Loucy (cell line): ENCODE measurements at regions not wholly inside any gene's neighbourhood (a gene's known extent, or its start where the extent isn't known, plus 50 kb on each side); places are given as distances from the start of the nearest gene placed in this dataset.

Source experiments
- H2AFZ ChIP-seq: fragments of 200-600 bp; sonication (generic); 2 replicates; pipeline ENCODE4 v1.6.0; 2016; ENCODE audit warnings: antibody characterized with exemption, mild to moderate bottlenecking, low read length, moderate library complexity
- H3F3A ChIP-seq: fragments of 200-600 bp; 2 replicates; pipeline ENCODE4 v1.6.0; 2016; ENCODE audit warnings: antibody characterized with exemption, low read depth, mild to moderate bottlenecking
- H3K27me3 ChIP-seq: fragments of 200-600 bp; sonication (generic); 2 replicates; pipeline ENCODE4 v1.6.1; 2014; ENCODE audit warnings: low read length, mild to moderate bottlenecking; ENCODE audit not compliant: insufficient read depth, poor library complexity, severe bottlenecking
- H3K36me3 ChIP-seq: fragments of 200-600 bp; sonication (generic); 2 replicates; pipeline ENCODE4 v1.6.1; 2016; ENCODE audit warnings: low read length; ENCODE audit not compliant: insufficient read depth
- H3K4me1 ChIP-seq: fragments of 200-600 bp; sonication (generic); 2 replicates; pipeline ENCODE4 v1.5.1; 2014; ENCODE audit warnings: low read length, mild to moderate bottlenecking; ENCODE audit not compliant: insufficient read depth, poor library complexity, severe bottlenecking
- H3K4me2 ChIP-seq: fragments of 200-600 bp; sonication (generic); 2 replicates; pipeline ENCODE4 v1.6.0; 2014; ENCODE audit warnings: antibody characterized with exemption, low read length, low read depth, mild to moderate bottlenecking; ENCODE audit not compliant: poor library complexity, severe bottlenecking
- H3K4me3 ChIP-seq: fragments of 200-600 bp; sonication (generic); 2 replicates; pipeline ENCODE4 v1.5.1; 2014; ENCODE audit warnings: low read length, mild to moderate bottlenecking, mixed read lengths; ENCODE audit not compliant: poor library complexity, severe bottlenecking
- H3K79me2 ChIP-seq: fragments of 200-600 bp; sonication (generic); 2 replicates; pipeline ENCODE4 v1.6.1; 2014; ENCODE audit warnings: low read length; ENCODE audit not compliant: insufficient read depth
- H3K9ac ChIP-seq: fragments of 200-600 bp; sonication (generic); 2 replicates; pipeline ENCODE4 v1.6.0; 2014; ENCODE audit warnings: mild to moderate bottlenecking, low read depth, low read length, moderate library complexity; ENCODE audit not compliant: poor library complexity, severe bottlenecking
- H3K9me2 ChIP-seq: fragments of 200-600 bp; sonication (generic); replicated peaks from 2 replicates; pipeline ENCODE4 v1.6.1; 2016; ENCODE audit warnings: low read depth, low read length, mixed read lengths
- H3K9me3 ChIP-seq: fragments of 200-600 bp; sonication (generic); 2 replicates; pipeline ENCODE4 v1.6.1; 2014; ENCODE audit warnings: mild to moderate bottlenecking, antibody characterized with exemption, low read length, low read depth; ENCODE audit not compliant: insufficient read depth
- H4K20me1 ChIP-seq: fragments of 200-600 bp; sonication (generic); 2 replicates; pipeline ENCODE4 v1.6.0; 2014; ENCODE audit warnings: antibody characterized with exemption, low read length, mild to moderate bottlenecking; ENCODE audit not compliant: insufficient read depth, poor library complexity, severe bottlenecking
- EZH2phosphoT487 ChIP-seq: fragments of 200-600 bp; IDR thresholded peaks from 2 replicates; pipeline ENCODE4 v1.6.1; 2018; ENCODE audit warnings: antibody characterized with exemption, mild to moderate bottlenecking, moderate library complexity, borderline replicate concordance
- TF ChIP-seq, protein P1 (sequence below): fragments of 200-600 bp; sonication (generic); conservative IDR thresholded peaks from 2 replicates; pipeline ENCODE4 v1.5.1; 2014; ENCODE audit warnings: mild to moderate bottlenecking, antibody characterized with exemption, low read length

DNA sequence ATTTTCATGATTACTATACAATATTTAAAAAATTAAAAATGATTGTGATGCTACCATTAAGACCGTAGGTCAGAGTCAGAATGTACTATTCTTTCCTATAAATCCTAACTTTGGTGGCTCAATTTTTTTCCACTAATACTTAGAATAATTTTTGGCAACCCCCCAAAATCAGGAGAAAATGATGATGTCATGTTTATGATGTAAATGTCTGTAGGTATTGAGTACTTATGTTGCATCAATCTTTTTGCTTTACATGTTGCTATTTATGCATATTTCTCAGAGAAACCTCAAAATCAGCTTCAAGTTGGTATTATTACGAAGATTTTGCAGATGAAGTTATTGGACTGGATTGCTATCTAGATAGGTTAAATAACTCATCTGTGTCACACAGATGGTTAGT lies 371.2 kb downstream of the ADGRL2 start:
- no peaks in the 10 kb centered on the region for H3F3A ChIP-seq
- H4K20me1 ChIP-seq: no peaks in the 10 kb centered on the region
- H2AFZ ChIP-seq: no peak overlapping the region
- no peaks in the 10 kb centered on the region for H3K36me3 ChIP-seq
- H3K4me2 ChIP-seq: no peak overlapping the region
- no peak for TF ChIP-seq EZH2phosphoT487
- TF ChIP-seq, protein P1, sequence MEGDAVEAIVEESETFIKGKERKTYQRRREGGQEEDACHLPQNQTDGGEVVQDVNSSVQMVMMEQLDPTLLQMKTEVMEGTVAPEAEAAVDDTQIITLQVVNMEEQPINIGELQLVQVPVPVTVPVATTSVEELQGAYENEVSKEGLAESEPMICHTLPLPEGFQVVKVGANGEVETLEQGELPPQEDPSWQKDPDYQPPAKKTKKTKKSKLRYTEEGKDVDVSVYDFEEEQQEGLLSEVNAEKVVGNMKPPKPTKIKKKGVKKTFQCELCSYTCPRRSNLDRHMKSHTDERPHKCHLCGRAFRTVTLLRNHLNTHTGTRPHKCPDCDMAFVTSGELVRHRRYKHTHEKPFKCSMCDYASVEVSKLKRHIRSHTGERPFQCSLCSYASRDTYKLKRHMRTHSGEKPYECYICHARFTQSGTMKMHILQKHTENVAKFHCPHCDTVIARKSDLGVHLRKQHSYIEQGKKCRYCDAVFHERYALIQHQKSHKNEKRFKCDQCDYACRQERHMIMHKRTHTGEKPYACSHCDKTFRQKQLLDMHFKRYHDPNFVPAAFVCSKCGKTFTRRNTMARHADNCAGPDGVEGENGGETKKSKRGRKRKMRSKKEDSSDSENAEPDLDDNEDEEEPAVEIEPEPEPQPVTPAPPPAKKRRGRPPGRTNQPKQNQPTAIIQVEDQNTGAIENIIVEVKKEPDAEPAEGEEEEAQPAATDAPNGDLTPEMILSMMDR: no peak
- no peaks in the 10 kb centered on the region for H3K79me2 ChIP-seq
- H3K4me3 ChIP-seq: no peak overlapping the region
- no peak overlapping the region for H3K9ac ChIP-seq
- H3K9me3 ChIP-seq: no peaks in the 10 kb centered on the region
- H3K4me1 ChIP-seq: no peaks in the 10 kb centered on the region
- H3K9me2 ChIP-seq: no peaks in the 10 kb centered on the region
- no peaks in the 10 kb centered on the region for H3K27me3 ChIP-seq

GRCh38 chr1:82168482-82168881 lies 367.7 kb downstream of the ADGRL2 start:
- Histone ChIP-seq H4K20me1 (no peaks in the 10 kb centered on the region), H3F3A (no peaks in the 10 kb centered on the region), H3K4me3 (no peak overlapping the region), H3K9me3 (no peaks in the 10 kb centered on the region), H3K36me3 (no peaks in the 10 kb centered on the region), H2AFZ (no peak overlapping the region), H3K79me2 (no peaks in the 10 kb centered on the region), H3K9me2 (no peaks in the 10 kb centered on the region), H3K9ac (no peak overlapping the region), H3K4me2 (no peak overlapping the region), H3K4me1 (no peaks in the 10 kb centered on the region), H3K27me3 (no peaks in the 10 kb centered on the region)
- TF ChIP-seq, protein P1: no peak
- TF ChIP-seq EZH2phosphoT487: no peak

DNA sequence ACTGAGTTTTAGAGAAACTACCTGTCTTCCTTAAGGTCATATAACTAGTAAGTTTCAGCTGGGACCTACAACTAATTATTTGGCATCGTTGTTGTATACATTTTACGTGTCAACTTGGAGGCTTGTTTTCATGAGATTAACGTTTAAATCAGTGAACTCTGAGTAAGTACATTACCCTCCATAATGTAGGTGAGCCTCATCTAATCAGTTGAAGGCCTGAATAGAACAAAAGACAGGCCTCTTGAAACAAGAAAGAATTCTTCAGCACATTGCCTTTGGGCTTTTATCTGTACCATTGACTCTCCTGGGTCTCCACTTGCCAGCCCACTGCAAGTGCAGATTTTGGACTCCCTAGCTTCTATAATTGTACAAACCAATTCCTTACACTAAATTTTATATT lies 364.6 kb downstream of the ADGRL2 start:
- Histone ChIP-seq H3F3A (no peaks in the 10 kb centered on the region), H3K9me2 (no peaks in the 10 kb centered on the region), H2AFZ (no peak overlapping the region), H3K4me3 (no peak overlapping the region), H4K20me1 (no peaks in the 10 kb centered on the region), H3K4me1 (peaks cover 23% of the 10 kb centered on the region), H3K9ac (no peak overlapping the region), H3K9me3 (no peaks in the 10 kb centered on the region), H3K36me3 (no peaks in the 10 kb centered on the region), H3K4me2 (no peak overlapping the region), H3K27me3 (no peaks in the 10 kb centered on the region), H3K79me2 (no peaks in the 10 kb centered on the region)
- TF ChIP-seq, protein P1: no peak
- TF ChIP-seq EZH2phosphoT487: no peak
